ENCODE measurements at regions not wholly inside any gene's neighbourhood (a gene's known extent, or its start where the extent isn't known, plus 50 kb on each side); places are given as distances from the start of the nearest gene placed in this dataset.

- ChIA-PET POLR2A (interaction anchor here (0.6 kb wide), 1 partner anchor 39 kb away, joined by 3 read pairs; no protein-coding TSS in a partner anchor), CTCF (no interaction called here)
- TF ChIP-seq CREB1 (CRISPR knock-in tag; IDR thresholded peaks at IDR 0.05) (no peak), FOXK1 (CRISPR knock-in tag; IDR thresholded peaks at IDR 0.05) (no peak), CBFB (CRISPR knock-in tag; IDR thresholded peaks at IDR 0.05; ENCODE audit: low read depth) (no peak), GRHL2 (CRISPR knock-in tag; IDR thresholded peaks at IDR 0.05; ENCODE audit: insufficient replicate concordance, severe bottlenecking) (no peak), EMX1 (CRISPR knock-in tag; IDR thresholded peaks at IDR 0.05) (no peak), ZNF416 (CRISPR knock-in tag; IDR thresholded peaks at IDR 0.05) (no peak), ELF4 (CRISPR knock-in tag; IDR thresholded peaks at IDR 0.05; ENCODE audit: low read depth) (no peak), ATF1 (CRISPR knock-in tag; IDR thresholded peaks at IDR 0.05) (no peak), GTF2I (CRISPR knock-in tag; conservative IDR thresholded peaks at IDR 0.05) (no peak), JAZF1 (CRISPR knock-in tag; IDR thresholded peaks at IDR 0.05) (no peak), TEAD4 (CRISPR knock-in tag; IDR thresholded peaks at IDR 0.05) (no peak), ZNF396 (CRISPR knock-in tag; IDR thresholded peaks at IDR 0.05; ENCODE audit: borderline replicate concordance) (no peak), KAT7 (CRISPR knock-in tag; IDR thresholded peaks at IDR 0.05; ENCODE audit: borderline replicate concordance) (no peak), FOXJ3 (CRISPR knock-in tag; IDR thresholded peaks at IDR 0.05; ENCODE audit: borderline replicate concordance) (no peak), MYBL2 (CRISPR knock-in tag; IDR thresholded peaks at IDR 0.05) (no peak), ZNF512 (CRISPR knock-in tag; IDR thresholded peaks at IDR 0.05; ENCODE audit: borderline replicate concordance) (no peak)
- Mint-ChIP-seq H3K4me3 (no peak overlapping the region), H3K27me3 (ENCODE audit: low read depth) (no peaks in the 10 kb centered on the region), H3K9me3 (peaks cover 12% of the 10 kb centered on the region), H3K27ac (no peak overlapping the region), H3K36me3 (no peaks in the 10 kb centered on the region), H3K4me1 (no peaks in the 10 kb centered on the region)
- no peak for DNase-seq (ENCODE audit: low spot score)
- ATAC-seq, result no peak
These were observed 468.4 kb upstream of the MDFIC2 start for GRCh38 chr3:70780790-70781189.

- no peak for DNase-seq (ENCODE audit: low spot score)
- H3K36me3 Mint-ChIP-seq, result no peaks in the 10 kb centered on the region
- no peak overlapping the region for H3K4me3 Mint-ChIP-seq
- H3K9me3 Mint-ChIP-seq, result peaks cover 11% of the 10 kb centered on the region
- no peak for ATAC-seq
- H3K27ac Mint-ChIP-seq, result no peak overlapping the region
- TF ChIP-seq EMX1 (CRISPR knock-in tag; IDR thresholded peaks at IDR 0.05) (no peak), ZNF219 (CRISPR knock-in tag; IDR thresholded peaks at IDR 0.05; ENCODE audit: borderline replicate concordance) (no peak), STAT6 (CRISPR knock-in tag; conservative IDR thresholded peaks at IDR 0.05; ENCODE audit: low read depth) (no peak)
- no peaks in the 10 kb centered on the region for H3K27me3 Mint-ChIP-seq (ENCODE audit: low read depth)
- CTCF ChIA-PET, result no interaction called here
- POLR2A ChIA-PET, result no interaction called here
- H3K4me1 Mint-ChIP-seq, result 0 out of 2 replicates have a peak, but pooled peaks cover 3% of the 10 kb centered on the region
These were observed 466.9 kb upstream of the MDFIC2 start for GRCh38 chr3:70779296-70779695.

GRCh38 chr3:70776081-70776480, 463.6 kb upstream of the MDFIC2 start:
- H3K4me1 Mint-ChIP-seq, result peaks cover 7% of the 10 kb centered on the region
- no peaks in the 10 kb centered on the region for H3K36me3 Mint-ChIP-seq
- no peak for ATAC-seq
- CTCF ChIA-PET, result no interaction called here
- H3K4me3 Mint-ChIP-seq, result no peak overlapping the region
- POLR2A ChIA-PET, result no interaction called here
- no peaks in the 10 kb centered on the region for H3K27me3 Mint-ChIP-seq (ENCODE audit: low read depth)
- peaks cover 9% of the 10 kb centered on the region for H3K9me3 Mint-ChIP-seq
- H3K27ac Mint-ChIP-seq, result no peak overlapping the region
- DNase-seq (ENCODE audit: low spot score), result no peak
- TF ChIP-seq NFATC4 (CRISPR knock-in tag; IDR thresholded peaks at IDR 0.05), result no peak
- TF ChIP-seq KAT7 (CRISPR knock-in tag; IDR thresholded peaks at IDR 0.05; ENCODE audit: borderline replicate concordance), result no peak
- no peak for TF ChIP-seq ARID4B (CRISPR knock-in tag; IDR thresholded peaks at IDR 0.05; ENCODE audit: borderline replicate concordance)
- no peak for TF ChIP-seq ZSCAN18 (CRISPR knock-in tag; IDR thresholded peaks at IDR 0.05)
- no peak for TF ChIP-seq ZNF423 (CRISPR knock-in tag; IDR thresholded peaks at IDR 0.05)
- no peak for TF ChIP-seq JAZF1 (CRISPR knock-in tag; IDR thresholded peaks at IDR 0.05)
- TF ChIP-seq E2F1 (CRISPR knock-in tag; IDR thresholded peaks at IDR 0.05), result no peak
- no peak for TF ChIP-seq FOXK1 (CRISPR knock-in tag; IDR thresholded peaks at IDR 0.05)

All from WTC11 (cell line).